ENCODE measurements at regions not wholly inside any gene's neighbourhood (a gene's known extent, or its start where the extent isn't known, plus 50 kb on each side); places are given as distances from the start of the nearest gene placed in this dataset.
A peak's percentile ranks its signal among the peaks of the same experiment; 100 is the strongest.
"Not testable (repeated sequence)": the region's sequence is repeated elsewhere in the genome, so short reads cannot be mapped to it uniquely, and the experiment has no call there.

GRCh38 chr14:23694949-23695663, 58.9 kb downstream of the DHRS2 start:
- DNase-seq (ENCODE audit: low spot score) = no peak

GRCh38 chr14:23695664-23695999, 59.5 kb downstream of the DHRS2 start:
- DNase-seq (ENCODE audit: low spot score) = no peak

GRCh38 chr14:23696701-23697239, 60.6 kb downstream of the DHRS2 start:
- DNase-seq (ENCODE audit: low spot score) = no peak

- no peak for DNase-seq (ENCODE audit: low spot score)
Observed at GRCh38 chr14:23697680-23698079, 61.5 kb downstream of the DHRS2 start.

GRCh38 chr14:23702656-23703426, 66.7 kb downstream of the DHRS2 start:
- no peak for DNase-seq (ENCODE audit: low spot score)

GRCh38 chr14:23704890-23705289, 68.7 kb downstream of the DHRS2 start:
- no peak for DNase-seq (ENCODE audit: low spot score)

GRCh38 chr14:23707415-23707814, 71.3 kb downstream of the DHRS2 start:
- DNase-seq (ENCODE audit: low spot score) = no peak

- no peak for DNase-seq (ENCODE audit: low spot score)
Observed at GRCh38 chr14:23708343-23708742, 72.2 kb downstream of the DHRS2 start.

GRCh38 chr14:23709923-23710322, 73.8 kb downstream of the DHRS2 start:
- DNase-seq (ENCODE audit: low spot score) = no peak

GRCh38 chr14:23712287-23712686, 76.1 kb downstream of the DHRS2 start:
- DNase-seq (ENCODE audit: low spot score) = no peak

- DNase-seq (ENCODE audit: low spot score) = no peak
Observed at GRCh38 chr14:23719225-23719985, 83.2 kb downstream of the DHRS2 start.

- DNase-seq (ENCODE audit: low spot score) = no peak
Observed at GRCh38 chr14:23722675-23723074, 86.5 kb downstream of the DHRS2 start.

GRCh38 chr14:23723911-23724310, 87.7 kb downstream of the DHRS2 start:
- no peak for DNase-seq (ENCODE audit: low spot score)

GRCh38 chr14:23725528-23725927, 89.4 kb downstream of the DHRS2 start:
- no peak for DNase-seq (ENCODE audit: low spot score)

- DNase-seq (ENCODE audit: low spot score) = peak; percentile 11
Observed at GRCh38 chr14:23725980-23726710, 90.0 kb downstream of the DHRS2 start.

- DNase-seq (ENCODE audit: low spot score) = peak; percentile 51
Observed at GRCh38 chr14:23727566-23728335, 91.6 kb downstream of the DHRS2 start.

GRCh38 chr14:23728791-23729190, 92.6 kb downstream of the DHRS2 start:
- DNase-seq (ENCODE audit: low spot score) = no peak

- no peak for DNase-seq (ENCODE audit: low spot score)
Observed at GRCh38 chr14:23729720-23730387, 93.7 kb downstream of the DHRS2 start.

- no peak for DNase-seq (ENCODE audit: low spot score)
Observed at GRCh38 chr14:23735394-23735793, 99.2 kb downstream of the DHRS2 start.

- not testable (repeated sequence) for DNase-seq (ENCODE audit: low spot score)
Observed at GRCh38 chr14:23744368-23744767, 108.2 kb downstream of the DHRS2 start.
